A673 (cell line): ENCODE measurements at regions not wholly inside any gene's neighbourhood (a gene's known extent, or its start where the extent isn't known, plus 50 kb on each side); places are given as distances from the start of the nearest gene placed in this dataset.
"Not testable (repeated sequence)": the region's sequence is repeated elsewhere in the genome, so short reads cannot be mapped to it uniquely, and the experiment has no call there.

Experiments
- EZH2 ChIP-seq: fragments of 200-600 bp; sonication (generic); IDR thresholded peaks from 2 replicates; pipeline ENCODE4 v1.6.1; 2017; ENCODE audit warnings: borderline replicate concordance, low read depth, mild to moderate bottlenecking, mixed read lengths, antibody characterized with exemption, low read length; ENCODE audit not compliant: poor library complexity, severe bottlenecking
- TF ChIP-seq, protein P1 (sequence below): fragments of 300-800, 200-600 bp; sonication (generic); conservative IDR thresholded peaks from 2 replicates; pipeline ENCODE4 v1.5.1; 2017; ENCODE audit warnings: low read depth, mild to moderate bottlenecking, antibody characterized with exemption, low read length, moderate library complexity, mixed read lengths

DNA sequence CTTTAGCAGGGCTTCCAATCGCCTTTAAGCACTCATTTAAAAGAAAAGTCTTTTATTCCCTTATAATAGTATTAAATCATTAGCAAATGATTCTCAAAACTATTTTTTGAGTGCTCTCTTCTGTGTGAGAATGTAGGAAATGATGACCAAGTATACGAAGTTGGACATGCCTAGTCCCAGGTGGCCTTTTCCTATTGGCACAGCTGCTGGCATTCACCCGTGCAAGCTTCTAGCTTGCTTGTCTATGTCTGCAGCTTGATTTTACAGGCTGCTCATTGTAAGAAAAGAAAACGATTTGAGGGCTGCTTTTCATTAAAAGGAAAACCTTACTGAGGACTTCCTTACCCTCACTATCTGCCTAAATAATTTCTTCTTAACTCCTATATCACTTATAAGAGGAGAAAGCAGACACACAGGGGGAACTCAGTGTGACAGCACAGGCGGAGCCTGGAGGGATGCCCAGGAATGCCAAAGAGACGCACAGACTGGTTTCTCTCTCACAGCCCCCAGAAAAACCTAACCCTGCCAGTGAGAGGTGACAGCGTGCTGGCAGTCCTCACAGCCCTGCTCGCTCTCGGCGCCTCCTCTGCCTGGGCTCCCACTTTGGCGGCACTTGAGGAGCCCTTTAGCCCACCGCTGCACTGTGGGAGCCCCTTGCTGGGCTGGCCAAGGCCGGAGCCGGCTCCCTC, 102.7 kb upstream of the ETV6 start:
- TF ChIP-seq, protein P1, sequence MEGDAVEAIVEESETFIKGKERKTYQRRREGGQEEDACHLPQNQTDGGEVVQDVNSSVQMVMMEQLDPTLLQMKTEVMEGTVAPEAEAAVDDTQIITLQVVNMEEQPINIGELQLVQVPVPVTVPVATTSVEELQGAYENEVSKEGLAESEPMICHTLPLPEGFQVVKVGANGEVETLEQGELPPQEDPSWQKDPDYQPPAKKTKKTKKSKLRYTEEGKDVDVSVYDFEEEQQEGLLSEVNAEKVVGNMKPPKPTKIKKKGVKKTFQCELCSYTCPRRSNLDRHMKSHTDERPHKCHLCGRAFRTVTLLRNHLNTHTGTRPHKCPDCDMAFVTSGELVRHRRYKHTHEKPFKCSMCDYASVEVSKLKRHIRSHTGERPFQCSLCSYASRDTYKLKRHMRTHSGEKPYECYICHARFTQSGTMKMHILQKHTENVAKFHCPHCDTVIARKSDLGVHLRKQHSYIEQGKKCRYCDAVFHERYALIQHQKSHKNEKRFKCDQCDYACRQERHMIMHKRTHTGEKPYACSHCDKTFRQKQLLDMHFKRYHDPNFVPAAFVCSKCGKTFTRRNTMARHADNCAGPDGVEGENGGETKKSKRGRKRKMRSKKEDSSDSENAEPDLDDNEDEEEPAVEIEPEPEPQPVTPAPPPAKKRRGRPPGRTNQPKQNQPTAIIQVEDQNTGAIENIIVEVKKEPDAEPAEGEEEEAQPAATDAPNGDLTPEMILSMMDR = not testable (repeated sequence)
- TF ChIP-seq EZH2 = not testable (repeated sequence)
